Dermis microvascular lymphatic vessel endothelial cell (primary cell): ENCODE measurements at regions not wholly inside any gene's neighbourhood (a gene's known extent, or its start where the extent isn't known, plus 50 kb on each side); places are given as distances from the start of the nearest gene placed in this dataset.

Experiments used
- DNase-seq, 2 donors: peaks; one replicate each; pipeline versions ENCODE4 v3.0.0 to v3.0.0-alpha.2; 2010; ENCODE audit warnings: low read depth in 2 of 2

DNA sequence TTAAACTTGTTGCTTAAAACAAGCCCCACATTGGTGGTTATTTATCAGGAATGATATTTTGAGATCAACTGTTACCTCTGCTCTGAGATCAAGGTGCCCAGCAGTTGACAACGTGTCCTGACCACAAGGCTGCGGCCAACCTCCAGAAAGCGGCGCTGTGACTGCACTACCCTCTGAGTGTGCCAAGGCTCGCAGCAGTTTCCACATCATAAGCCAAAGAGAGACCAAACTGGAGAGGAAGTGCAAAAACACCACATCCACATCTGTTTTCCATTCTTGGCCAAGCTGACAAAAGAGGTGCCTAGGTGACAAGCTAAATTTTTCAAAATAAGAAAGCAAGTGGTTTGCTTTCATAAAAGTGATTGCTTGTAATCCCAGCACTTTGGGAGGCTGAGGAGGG lies 410.8 kb upstream of the POU3F3 start:
- no peak for DNase-seq

DNA sequence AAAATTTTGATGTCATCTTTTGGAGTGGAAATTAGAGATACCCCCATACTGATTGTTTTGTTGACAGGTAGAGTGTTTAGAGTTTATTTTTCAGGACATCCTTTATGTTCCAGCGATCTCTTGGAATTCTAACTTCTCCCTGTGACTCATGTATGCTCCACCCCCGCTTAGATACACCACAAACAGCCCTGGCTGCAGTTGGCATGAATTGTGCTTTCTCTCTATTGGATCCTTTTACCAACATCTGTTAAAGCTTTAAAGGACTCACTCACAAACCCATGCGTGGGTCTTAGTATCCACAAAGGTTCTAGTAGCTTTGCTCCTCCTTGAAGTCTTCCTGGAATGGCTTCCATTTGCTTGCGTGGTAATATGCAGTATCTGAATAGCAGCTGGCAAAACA lies 409.5 kb upstream of the POU3F3 start:
- DNase-seq = no peak

- no peak for DNase-seq
Observed at GRCh38 chr2:104444889-104445288, 409.0 kb upstream of the POU3F3 start.

DNA sequence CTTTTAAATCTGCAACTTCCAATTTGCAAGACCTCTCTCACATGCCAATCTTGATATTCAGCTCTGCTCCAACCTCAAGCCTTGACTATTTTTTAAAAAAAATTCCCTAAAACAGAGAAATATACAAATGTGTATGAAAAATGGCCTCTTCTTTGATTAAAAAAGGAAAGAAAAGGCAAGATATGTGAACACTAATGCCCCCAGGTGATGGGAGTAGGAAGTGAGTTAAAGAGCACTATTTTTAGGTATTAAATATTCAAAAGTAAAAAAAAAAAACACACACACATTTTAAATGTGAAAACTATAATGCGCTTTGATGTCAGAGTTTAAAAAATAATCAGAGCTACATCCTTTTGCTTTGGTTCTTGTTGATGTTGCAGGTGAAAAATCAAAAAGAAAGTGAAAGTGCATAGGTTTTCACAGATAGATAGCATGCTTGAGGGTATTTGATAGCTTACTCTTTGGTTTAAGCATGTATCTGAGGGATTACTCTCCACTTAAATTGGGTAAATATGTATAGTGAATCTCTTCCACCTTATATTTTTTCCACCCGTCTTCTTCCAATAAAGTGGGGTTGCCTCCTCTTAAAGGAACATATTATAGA lies 406.0 kb upstream of the POU3F3 start:
- DNase-seq = no peak

DNA sequence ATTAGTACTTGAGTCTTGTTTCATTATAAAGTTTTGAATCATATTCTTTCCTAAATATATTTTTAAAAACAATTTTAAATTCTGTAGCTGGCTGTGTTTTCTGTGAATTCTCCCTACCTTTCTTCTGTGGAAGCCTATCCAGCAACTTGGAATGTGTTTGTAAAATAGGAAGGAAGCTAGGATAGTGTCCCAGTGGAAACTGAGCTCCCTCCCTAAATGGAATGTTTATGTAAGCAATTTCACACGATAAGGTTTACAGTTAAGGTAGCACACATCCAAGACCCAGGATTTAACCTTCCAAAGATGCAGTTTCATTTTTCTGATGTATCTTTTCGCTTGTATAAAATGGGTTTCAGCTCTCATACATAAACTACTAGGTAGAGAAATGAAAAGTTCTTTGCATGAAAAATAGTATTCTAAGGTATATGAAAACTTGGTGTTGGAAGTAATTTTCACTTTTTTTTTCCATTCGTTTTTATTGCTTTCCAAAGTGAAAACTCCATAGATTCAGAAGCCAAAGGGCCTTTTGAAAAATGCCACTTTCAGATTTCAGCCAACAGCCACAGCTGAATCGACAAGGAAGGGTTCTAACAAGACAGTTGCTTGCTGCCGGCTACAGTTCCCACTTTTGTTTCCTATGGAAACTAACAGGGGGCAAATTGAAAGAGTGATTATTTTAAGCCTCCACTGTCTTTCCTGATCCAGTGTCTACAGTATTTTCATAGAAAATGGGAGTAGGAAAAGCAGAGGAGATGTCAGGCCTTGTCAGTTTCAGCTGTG lies 405.1 kb upstream of the POU3F3 start:
- DNase-seq = no peak

DNA sequence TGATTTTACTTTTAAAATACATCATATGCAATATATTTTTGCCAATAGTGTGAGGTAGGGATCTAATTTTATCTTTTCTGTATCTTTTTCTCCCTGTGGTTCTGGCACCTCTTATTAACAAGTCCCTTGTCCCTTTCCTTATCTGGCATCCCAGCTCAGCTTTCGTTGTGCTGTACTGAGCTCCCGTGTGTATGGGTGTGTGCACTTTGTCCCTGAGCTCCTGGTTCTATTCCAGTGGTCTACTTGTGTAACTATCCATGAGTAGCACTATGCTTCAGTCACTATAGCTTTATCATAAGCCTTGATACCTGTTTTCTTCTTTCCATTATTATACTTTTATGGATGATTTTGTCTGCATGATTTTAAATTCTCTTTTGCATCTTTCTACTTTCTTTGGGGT lies 401.4 kb upstream of the POU3F3 start:
- no peak for DNase-seq

- DNase-seq = no peak
Observed at GRCh38 chr2:104462731-104463130, 391.2 kb upstream of the POU3F3 start.

DNA sequence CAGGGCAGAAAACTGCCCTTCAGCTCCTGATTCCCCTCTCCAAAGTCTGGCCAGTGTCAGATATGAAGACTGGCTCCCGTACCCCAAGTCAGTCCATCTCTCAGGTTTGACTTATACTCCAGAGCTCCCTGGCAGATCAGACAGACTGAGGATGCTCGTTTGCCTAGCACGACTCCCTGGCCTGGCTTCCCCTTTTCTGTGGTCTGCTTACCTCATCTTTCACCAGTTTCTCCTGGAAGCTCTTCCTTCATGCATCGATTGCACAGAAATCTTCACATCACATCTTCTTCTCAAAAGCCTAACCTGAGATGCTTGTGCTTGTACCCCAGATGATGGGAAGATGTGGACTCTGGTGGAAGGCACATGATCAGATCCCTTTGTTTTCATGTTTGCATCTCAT lies 387.9 kb upstream of the POU3F3 start:
- no peak for DNase-seq

- no peak for DNase-seq
Observed at GRCh38 chr2:104468846-104469245, 385.1 kb upstream of the POU3F3 start.

- DNase-seq = no peak
Observed at GRCh38 chr2:104472076-104472475, 381.8 kb upstream of the POU3F3 start.

- DNase-seq = no peak
Observed at GRCh38 chr2:104473546-104473945, 380.4 kb upstream of the POU3F3 start.

DNA sequence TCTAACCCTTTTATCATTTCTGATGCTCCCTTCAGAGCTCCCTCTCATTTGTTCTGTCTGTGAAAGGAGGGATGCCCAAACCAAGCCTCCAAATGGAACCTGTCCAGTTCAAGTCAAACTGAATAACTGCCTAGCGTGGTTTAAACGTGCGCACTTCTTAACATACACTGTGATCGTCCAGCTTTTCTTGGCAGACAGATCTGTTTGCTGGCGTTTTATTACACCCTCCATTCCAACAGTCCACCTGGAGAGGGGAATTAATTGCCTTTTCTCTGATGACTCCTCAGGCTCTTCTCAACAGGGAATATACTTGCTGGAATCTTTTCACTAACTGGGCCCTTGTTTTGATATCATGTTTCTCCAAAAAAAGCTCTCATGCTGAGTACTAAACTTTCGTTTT lies 379.2 kb upstream of the POU3F3 start:
- no peak for DNase-seq

GRCh38 chr2:104476075-104476474 lies 377.8 kb upstream of the POU3F3 start:
- DNase-seq = no peak

DNA sequence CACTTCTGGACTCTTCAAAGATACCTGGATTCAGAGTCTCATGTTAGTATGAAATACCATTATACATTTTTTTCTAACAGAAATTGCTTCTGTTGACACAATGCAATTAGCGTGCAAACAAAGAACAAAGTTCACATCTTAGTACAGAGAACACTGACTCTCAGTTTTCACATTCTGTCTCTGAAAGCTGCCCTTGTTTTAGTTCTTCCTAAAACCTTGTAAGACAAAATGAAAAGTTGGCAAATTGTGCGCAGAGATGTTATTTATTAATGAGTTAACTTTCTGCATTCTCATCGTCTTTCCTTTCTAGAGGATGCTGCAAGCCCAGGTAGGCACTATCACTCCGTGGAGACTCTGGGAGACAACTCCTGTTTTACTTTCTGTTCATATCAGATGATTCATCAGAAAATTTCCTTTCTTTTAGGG lies 377.3 kb upstream of the POU3F3 start:
- DNase-seq = no peak

DNA sequence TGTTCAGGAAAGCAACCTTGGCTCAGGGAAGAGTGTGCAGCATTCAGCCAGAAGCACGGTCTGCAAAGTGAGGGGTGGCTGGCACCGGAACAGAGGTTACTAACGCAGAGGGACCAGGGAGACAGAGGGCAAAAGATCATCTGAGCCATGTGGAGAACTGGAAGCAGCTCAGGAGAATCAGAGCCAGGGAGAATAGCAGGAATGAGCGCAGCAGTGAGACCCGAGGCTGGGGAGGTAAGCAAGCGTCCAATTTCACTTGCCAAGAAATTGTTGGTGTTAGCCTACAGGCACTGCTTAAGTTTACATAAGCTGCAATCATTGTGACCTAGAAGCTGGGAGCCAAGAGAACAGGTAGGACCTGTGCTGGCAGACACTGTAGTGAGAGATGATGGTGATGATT lies 372.6 kb upstream of the POU3F3 start:
- DNase-seq = no peak

GRCh38 chr2:104487366-104487765 lies 366.5 kb upstream of the POU3F3 start:
- no peak for DNase-seq

DNA sequence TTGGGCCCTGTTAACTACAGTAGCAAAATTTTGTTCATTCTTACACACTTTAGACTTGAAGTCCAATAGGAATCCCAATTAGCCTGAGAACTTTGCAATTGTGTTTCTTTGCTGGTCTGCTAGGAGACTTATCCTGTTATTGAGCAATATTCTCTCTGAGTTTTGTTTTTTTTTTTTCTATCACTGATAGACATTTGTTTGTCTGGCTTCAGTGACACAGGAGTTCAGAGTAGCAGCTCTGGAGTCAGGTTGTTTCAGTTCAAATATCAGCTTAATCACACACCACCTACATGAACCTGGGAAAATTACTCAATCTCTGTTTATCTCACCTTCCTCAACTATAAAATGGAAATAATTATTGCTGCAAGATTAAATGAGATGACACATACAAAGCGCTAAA lies 360.2 kb upstream of the POU3F3 start:
- DNase-seq = no peak

- DNase-seq = no peak
Observed at GRCh38 chr2:104501342-104501741, 352.6 kb upstream of the POU3F3 start.

DNA sequence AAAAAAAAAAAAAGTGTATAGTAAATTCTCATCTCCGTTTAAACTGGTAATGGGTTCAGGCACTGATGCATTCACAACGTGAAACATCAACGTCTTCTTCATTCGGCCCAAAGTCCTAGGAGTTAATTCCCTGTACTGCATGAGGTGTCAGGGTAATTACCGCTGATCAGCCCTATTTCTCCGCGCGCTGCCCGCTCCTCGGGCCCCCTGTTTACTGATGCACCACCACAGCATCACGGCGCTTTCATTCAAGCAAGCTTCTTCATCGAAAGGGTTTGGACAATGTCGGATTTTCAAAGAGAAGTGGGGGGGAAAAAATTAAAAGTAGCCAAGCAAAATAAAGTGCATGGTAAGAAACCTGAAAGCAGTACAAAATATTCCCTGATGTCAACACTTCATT lies 352.0 kb upstream of the POU3F3 start:
- no peak for DNase-seq

DNA sequence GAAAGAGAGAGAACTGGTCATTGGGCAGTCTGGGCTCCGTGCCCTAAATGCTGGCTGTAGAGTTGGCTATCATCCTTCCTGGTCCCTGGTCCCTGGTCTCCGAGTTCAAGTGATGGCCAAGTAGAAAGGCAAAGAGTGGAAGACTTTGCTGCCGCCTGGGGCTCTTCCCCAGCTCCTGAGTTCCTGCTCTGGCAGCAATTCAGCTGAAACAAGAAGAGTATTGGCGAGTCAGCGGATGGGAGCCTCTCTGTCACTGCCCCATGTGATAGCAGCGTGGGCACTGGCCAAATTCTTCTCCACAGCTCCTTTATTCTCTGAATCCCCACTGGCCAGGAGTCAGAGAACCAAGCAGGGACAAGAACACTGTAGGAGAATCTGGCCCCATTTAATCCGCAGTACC lies 351.0 kb upstream of the POU3F3 start:
- DNase-seq = no peak

GRCh38 chr2:104504331-104505073 lies 349.4 kb upstream of the POU3F3 start:
- DNase-seq = no peak

GRCh38 chr2:104518256-104518655 lies 335.7 kb upstream of the POU3F3 start:
- DNase-seq = no peak

DNA sequence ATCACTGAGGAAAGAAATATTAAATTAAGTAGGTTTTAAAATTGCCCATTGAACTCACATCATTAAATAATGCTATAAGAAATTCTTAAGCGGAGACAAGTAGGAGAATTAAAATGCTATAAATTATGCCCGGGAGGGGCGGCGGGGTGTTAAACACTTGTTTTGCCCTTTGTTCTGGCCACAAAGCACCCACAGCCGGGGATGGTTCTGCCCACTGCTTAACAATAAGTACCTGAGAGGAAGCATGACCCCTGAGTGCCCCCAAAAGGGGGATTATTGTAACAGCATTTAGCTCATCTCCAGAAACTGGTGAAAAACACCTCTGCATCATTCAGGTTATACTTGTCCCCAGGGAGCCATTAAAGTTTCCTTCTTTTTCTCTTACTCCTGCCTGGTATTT lies 332.7 kb upstream of the POU3F3 start:
- DNase-seq = no peak
